ENCODE measurements at regions not wholly inside any gene's neighbourhood (a gene's known extent, or its start where the extent isn't known, plus 50 kb on each side); places are given as distances from the start of the nearest gene placed in this dataset.
"Not testable (repeated sequence)": the region's sequence is repeated elsewhere in the genome, so short reads cannot be mapped to it uniquely, and the experiment has no call there.

GRCh38 chr4:28466886-28467285 is 1606.2 kb downstream of the STIM2 start:
- TF ChIP-seq POLR2A, EP300 (IDR thresholded peaks at IDR 0.05): not testable (repeated sequence)
- TF ChIP-seq, protein P1, sequence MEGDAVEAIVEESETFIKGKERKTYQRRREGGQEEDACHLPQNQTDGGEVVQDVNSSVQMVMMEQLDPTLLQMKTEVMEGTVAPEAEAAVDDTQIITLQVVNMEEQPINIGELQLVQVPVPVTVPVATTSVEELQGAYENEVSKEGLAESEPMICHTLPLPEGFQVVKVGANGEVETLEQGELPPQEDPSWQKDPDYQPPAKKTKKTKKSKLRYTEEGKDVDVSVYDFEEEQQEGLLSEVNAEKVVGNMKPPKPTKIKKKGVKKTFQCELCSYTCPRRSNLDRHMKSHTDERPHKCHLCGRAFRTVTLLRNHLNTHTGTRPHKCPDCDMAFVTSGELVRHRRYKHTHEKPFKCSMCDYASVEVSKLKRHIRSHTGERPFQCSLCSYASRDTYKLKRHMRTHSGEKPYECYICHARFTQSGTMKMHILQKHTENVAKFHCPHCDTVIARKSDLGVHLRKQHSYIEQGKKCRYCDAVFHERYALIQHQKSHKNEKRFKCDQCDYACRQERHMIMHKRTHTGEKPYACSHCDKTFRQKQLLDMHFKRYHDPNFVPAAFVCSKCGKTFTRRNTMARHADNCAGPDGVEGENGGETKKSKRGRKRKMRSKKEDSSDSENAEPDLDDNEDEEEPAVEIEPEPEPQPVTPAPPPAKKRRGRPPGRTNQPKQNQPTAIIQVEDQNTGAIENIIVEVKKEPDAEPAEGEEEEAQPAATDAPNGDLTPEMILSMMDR (IDR thresholded peaks at IDR 0.05): not testable (repeated sequence)

Data from tibial nerve (tissue), 4 donors.